HL-60 (cell line): ENCODE measurements at regions not wholly inside any gene's neighbourhood (a gene's known extent, or its start where the extent isn't known, plus 50 kb on each side); places are given as distances from the start of the nearest gene placed in this dataset.

Source experiments
- CTCF ChIP-seq: IDR thresholded peaks from one replicate; pipeline ENCODE4 v1.5.1; 2011; ENCODE audit warnings: low read length, control low read depth, inconsistent platforms; ENCODE audit not compliant: insufficient read depth
- SPI1 ChIP-seq: IDR thresholded peaks from 2 replicates; pipeline ENCODE4 v1.6.1; 2012; ENCODE audit warnings: low read depth, mild to moderate bottlenecking, borderline replicate concordance

- TF ChIP-seq CTCF (no peak), SPI1 (no peak)
These were observed 803.6 kb downstream of the RAPGEF2 start for GRCh38 chr4:159906517-159906916.
